Heart left ventricle (tissue), 16 donors: ENCODE measurements at regions not wholly inside any gene's neighbourhood (a gene's known extent, or its start where the extent isn't known, plus 50 kb on each side); places are given as distances from the start of the nearest gene placed in this dataset.

ENCODE experiments used
- ATAC-seq, 4 donors: fragments of 200-7000 bp; cut with Tn5 transposase; one replicate each; pipeline ENCODE4 v1.9.1; 2020 to 2022; ENCODE audit warnings: moderate library complexity in 4 of 4, mild to moderate bottlenecking in 3 of 4, moderate number of reproducible peaks in 1 of 4
- DNase-seq, 5 donors: peaks; one replicate each; pipeline ENCODE4 v3.0.0-alpha.2; 2020
- H3K27ac ChIP-seq, 12 donors: fragments of 200-600 bp; sonication (generic) in 4 of 12; one replicate each; pipeline versions ENCODE4 v1.5.0 to v1.8.0; 2016 to 2022; ENCODE audit warnings: mild to moderate bottlenecking in 2 of 12
- H3K27me3 ChIP-seq, 9 donors: fragments of 200-600 bp; sonication (generic) in 2 of 9; one replicate each; pipeline versions ENCODE4 v1.5.1 to v1.8.0; 2016 to 2022; ENCODE audit warnings: mild to moderate bottlenecking in 3 of 9
- H3K36me3 ChIP-seq, 9 donors: fragments of 200-600 bp; sonication (generic) in 2 of 9; one replicate each; pipeline versions ENCODE4 v1.5.0 to v1.8.0; 2018 to 2022; ENCODE audit warnings: mild to moderate bottlenecking in 2 of 9
- H3K4me1 ChIP-seq, 12 donors: fragments of 200-600 bp; sonication (generic) in 4 of 12; one replicate each; pipeline versions ENCODE4 v1.5.0 to v1.8.0; 2016 to 2022; ENCODE audit warnings: mild to moderate bottlenecking in 3 of 12
- H3K4me3 ChIP-seq, 12 donors: fragments of 200-600 bp; sonication (generic) in 4 of 12; one replicate each; pipeline versions ENCODE4 v1.5.0 to v1.8.0; 2017 to 2022; ENCODE audit warnings: mild to moderate bottlenecking in 9 of 12, moderate library complexity in 4 of 12
- H3K9me3 ChIP-seq, 12 donors: fragments of 200-600 bp; sonication (generic) in 4 of 12; one replicate each; pipeline versions ENCODE4 v1.5.0 to v1.8.0; 2016 to 2022; ENCODE audit warnings: mild to moderate bottlenecking in 1 of 12
- POLR2A ChIP-seq, 2 donors: fragments of 450-650 bp; IDR thresholded peaks; one replicate each; pipeline ENCODE4 v1.6.1; 2017; ENCODE audit warnings: antibody characterized with exemption in 2 of 2, mild to moderate bottlenecking in 2 of 2, moderate library complexity in 2 of 2
- WGBS, 4 donors: extraction: QIAGEN DNeasy Blood & Tissue Kit in 2 of 4; methylation state at CpG; one replicate each; pipeline versions ENCODE4 v1.1.5 to v1.1.7; 2013 to 2018; 5-methylcytosine and 5-hydroxymethylcytosine counted together
- intact Hi-C, 10 donors: fragments of 100-400 bp; cut with DNase I; formaldehyde crosslinking; loops; one replicate each; pipeline versions ENCODE4 v1.11.1 to v1.14.2; 2022
- TF ChIP-seq, protein P1 (sequence below), 12 donors: fragments of 200-600 bp; sonication (generic) in 4 of 12; IDR thresholded peaks; one replicate each; pipeline versions ENCODE4 v1.5.0 to v1.8.0; 2018 to 2022; ENCODE audit warnings: antibody characterized with exemption in 12 of 12, mild to moderate bottlenecking in 5 of 12
- donor health status: ischemic (EF 13 %, LVEDD 7.1; RV severe dilation, severe dysfunction).
- donor health status: healthy with polysubstance abuse.
- donor health status: DM: no; HTN: yes; CAD: no.
- donor health status: DM: no; HTN: no; CAD: no.
- donor health status: ischemic (EF 25% LVEDD 6.9; RV normal size, moderate dysfunction).
- donor health status: ischemic (EF 25% LVEDD 5.7; RV mildly dilated, moderate dysfunction).
- donor health status: healthy.
- donor health status: DM: yes; HTN: yes; CAD: no.
- donor health status: ischemic (EF 35%, LVEDD 5.7; RV mildly dilated, moderate dysfunction).
- donor health status: nonischemic (EF 11% LVEDD 7.7; RV severe dilation, severe dysfunction).
- donor health status: DM: yes; HTN: yes; CAD: no.
- donor health status: PGD.
- donor health status: ischemic (EF 29% LVEDD 5.4; RV normal size, mild dysfunction).
- donor health status: nonischemic (EF 23%, LVEDD 6.1; RV moderate dilation, normal function).

DNA sequence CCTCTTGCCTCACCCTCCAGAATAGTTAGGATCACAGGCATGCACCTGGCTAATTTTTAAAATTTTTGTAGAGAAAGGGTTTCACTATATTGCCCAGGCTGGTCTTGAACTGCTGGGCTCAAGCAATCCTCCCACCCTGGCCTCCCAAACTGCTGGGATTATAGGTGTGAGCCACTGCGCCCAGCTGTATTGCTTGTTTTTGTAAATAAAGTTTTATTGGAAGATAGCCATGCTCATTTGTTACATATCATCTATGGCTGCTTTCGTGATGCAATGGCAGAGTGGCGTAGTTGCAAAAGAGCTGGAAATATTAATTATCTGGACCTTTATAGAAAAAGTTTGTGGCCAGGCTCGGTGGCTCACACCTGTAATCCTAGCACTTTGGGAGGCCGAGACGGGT, 109.4 kb upstream of the SPRED2 start:
- Histone ChIP-seq H3K27me3 (no peaks in the 10 kb centered on the region), H3K27ac (no peak overlapping the region), H3K9me3 (no peaks in the 10 kb centered on the region), H3K4me3 (no peak overlapping the region), H3K36me3 (no peaks in the 10 kb centered on the region), H3K4me1 (peaks cover 0 to 18% (median 12%) of the 10 kb centered on the region in 12 donors)
- DNase-seq, result no peak
- TF ChIP-seq, protein P1, sequence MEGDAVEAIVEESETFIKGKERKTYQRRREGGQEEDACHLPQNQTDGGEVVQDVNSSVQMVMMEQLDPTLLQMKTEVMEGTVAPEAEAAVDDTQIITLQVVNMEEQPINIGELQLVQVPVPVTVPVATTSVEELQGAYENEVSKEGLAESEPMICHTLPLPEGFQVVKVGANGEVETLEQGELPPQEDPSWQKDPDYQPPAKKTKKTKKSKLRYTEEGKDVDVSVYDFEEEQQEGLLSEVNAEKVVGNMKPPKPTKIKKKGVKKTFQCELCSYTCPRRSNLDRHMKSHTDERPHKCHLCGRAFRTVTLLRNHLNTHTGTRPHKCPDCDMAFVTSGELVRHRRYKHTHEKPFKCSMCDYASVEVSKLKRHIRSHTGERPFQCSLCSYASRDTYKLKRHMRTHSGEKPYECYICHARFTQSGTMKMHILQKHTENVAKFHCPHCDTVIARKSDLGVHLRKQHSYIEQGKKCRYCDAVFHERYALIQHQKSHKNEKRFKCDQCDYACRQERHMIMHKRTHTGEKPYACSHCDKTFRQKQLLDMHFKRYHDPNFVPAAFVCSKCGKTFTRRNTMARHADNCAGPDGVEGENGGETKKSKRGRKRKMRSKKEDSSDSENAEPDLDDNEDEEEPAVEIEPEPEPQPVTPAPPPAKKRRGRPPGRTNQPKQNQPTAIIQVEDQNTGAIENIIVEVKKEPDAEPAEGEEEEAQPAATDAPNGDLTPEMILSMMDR (IDR thresholded peaks at IDR 0.05), result no peak
- no peak for TF ChIP-seq POLR2A (IDR thresholded peaks at IDR 0.05)
- intact Hi-C loops, result loop anchor here in 1 of 10 donors (10.0 kb wide), 1 partner anchor 107 kb away; the partner anchor contains the start of gene SPRED2
- WGBS, 4 donors, result 96 to 98% (median 98%) methylated on average over 6 of the region's 6 CpGs
- no peak for ATAC-seq

DNA sequence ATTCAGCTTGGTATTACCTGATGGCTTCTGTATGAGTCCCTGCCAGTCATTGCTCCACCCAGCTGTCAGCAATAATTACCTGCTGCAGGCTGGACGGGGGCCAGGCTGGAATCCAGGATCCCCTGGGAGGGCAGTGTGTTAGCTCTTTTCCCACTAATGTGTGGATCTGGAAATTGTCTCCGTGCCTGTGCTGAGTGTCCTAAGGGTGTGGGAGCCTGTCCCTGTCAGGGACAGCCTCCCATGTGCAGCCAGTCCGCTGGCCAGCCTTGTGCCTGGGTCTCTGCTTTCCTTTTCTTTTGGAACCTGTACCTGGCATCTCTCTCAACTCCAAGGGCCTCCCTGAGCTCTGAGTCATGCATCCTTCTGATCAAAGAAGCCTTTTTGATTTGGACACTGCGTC, 107.2 kb upstream of the SPRED2 start:
- 60 to 88% (median 68%) methylated on average over 4 of the region's 4 CpGs for WGBS, 4 donors
- Histone ChIP-seq H3K4me3 (no peak overlapping the region), H3K27ac (no peak overlapping the region), H3K27me3 (no peaks in the 10 kb centered on the region), H3K36me3 (no peaks in the 10 kb centered on the region), H3K4me1 (no peaks in the 10 kb centered on the region), H3K9me3 (no peaks in the 10 kb centered on the region)
- DNase-seq (no peak), ATAC-seq (no peak)
- TF ChIP-seq, protein P1 (IDR thresholded peaks at IDR 0.05), result no peak
- TF ChIP-seq POLR2A (IDR thresholded peaks at IDR 0.05), result no peak
- intact Hi-C loops, result loop anchor here in 1 of 10 donors (10.0 kb wide), 1 partner anchor 105 kb away; the partner anchor contains the start of gene SPRED2

DNA sequence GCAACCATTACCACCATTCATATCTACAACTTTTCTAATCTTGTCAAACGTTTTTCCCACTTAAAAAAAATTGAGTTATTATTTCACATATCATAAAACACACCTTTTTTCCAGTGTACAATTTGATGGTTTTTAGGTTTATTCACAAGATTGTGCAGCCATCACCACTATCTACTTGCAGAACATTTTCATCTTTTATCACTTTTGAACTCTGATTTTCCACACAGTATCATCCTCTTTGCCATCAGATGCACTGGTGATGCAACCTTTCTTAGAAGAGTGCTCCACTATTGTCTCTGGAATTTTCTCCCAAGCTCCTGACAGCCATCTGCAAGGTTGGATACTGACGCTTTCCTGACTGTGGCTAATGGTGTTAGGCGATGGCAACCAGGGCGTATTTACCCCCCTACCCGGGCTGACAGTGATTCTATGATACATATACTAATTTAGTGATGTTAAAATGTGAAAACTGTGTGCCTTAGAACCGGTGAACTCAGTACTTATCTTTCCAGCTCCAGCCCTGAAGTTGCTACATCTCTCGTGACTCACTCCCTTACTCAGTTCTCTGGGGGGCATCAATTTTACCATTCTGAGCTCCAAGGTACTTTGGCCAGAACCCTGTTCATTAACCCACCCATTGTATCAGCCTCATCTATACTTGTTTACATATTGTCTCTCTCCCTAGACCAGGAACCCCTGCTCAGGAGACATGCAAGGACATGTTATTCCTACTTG, 105.4 kb upstream of the SPRED2 start:
- Histone ChIP-seq H3K4me3 (no peak overlapping the region), H3K4me1 (no peaks in the 10 kb centered on the region), H3K36me3 (no peaks in the 10 kb centered on the region), H3K9me3 (no peaks in the 10 kb centered on the region), H3K27me3 (no peaks in the 10 kb centered on the region), H3K27ac (no peak overlapping the region)
- ATAC-seq, result no peak
- intact Hi-C loops, result no loop called here
- no peak for DNase-seq
- 82 to 86% (median 85%) methylated on average over 7 of the region's 7 CpGs for WGBS, 4 donors
- TF ChIP-seq, protein P1 (IDR thresholded peaks at IDR 0.05), result no peak
- TF ChIP-seq POLR2A (IDR thresholded peaks at IDR 0.05), result no peak

DNA sequence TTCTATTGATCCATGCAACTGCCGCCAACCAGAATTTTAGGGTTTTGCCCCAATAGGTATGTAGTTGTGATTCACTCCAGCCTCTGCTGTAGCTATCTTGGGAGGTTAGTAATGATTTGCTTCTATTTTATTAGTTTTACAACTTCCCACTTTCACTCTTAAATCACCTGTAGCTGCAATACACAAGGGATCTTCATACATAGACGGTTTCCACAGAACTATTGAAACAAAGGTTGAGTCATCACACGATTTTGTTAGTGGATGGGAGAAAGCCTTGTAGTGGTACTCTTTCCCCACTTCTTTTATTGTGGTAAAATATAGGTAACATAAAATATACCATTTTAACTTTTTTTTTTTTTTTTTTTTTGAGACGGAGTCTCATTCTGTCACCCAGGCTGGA, 104.2 kb upstream of the SPRED2 start:
- DNase-seq, result no peak
- no peak for ATAC-seq
- Histone ChIP-seq H3K9me3 (no peaks in the 10 kb centered on the region), H3K36me3 (no peaks in the 10 kb centered on the region), H3K4me1 (no peaks in the 10 kb centered on the region), H3K4me3 (no peak overlapping the region), H3K27me3 (no peaks in the 10 kb centered on the region), H3K27ac (no peak overlapping the region)
- 91 to 93% (median 92%) methylated on average over 4 of the region's 4 CpGs for WGBS, 4 donors
- intact Hi-C loops, result no loop called here
- TF ChIP-seq, protein P1 (IDR thresholded peaks at IDR 0.05), result no peak
- no peak for TF ChIP-seq POLR2A (IDR thresholded peaks at IDR 0.05)
